ENCODE measurements at regions not wholly inside any gene's neighbourhood (a gene's known extent, or its start where the extent isn't known, plus 50 kb on each side); places are given as distances from the start of the nearest gene placed in this dataset.

DNA sequence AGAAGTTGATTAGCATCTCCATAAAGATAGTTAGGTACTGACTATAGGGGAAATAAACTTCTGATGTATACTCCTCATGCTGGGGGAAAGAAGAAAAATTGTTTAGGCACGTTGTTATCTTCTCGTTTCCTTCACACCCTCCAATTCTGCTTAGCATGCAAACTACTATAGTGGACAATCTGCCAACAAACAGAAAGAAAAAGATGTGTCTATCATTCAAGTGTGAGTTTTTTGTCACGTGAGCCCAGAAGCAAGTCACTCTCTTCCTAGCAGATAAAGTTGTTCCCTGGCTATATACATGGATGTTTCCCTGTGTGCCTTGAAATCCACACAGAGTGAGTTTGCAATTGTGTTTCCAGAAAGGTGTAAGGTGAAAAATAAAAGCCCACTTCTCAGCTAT, 318.4 kb downstream of the CWC27 start:
- DNase-seq (ENCODE audit: low read depth) = no peak
- TF ChIP-seq, protein P1, sequence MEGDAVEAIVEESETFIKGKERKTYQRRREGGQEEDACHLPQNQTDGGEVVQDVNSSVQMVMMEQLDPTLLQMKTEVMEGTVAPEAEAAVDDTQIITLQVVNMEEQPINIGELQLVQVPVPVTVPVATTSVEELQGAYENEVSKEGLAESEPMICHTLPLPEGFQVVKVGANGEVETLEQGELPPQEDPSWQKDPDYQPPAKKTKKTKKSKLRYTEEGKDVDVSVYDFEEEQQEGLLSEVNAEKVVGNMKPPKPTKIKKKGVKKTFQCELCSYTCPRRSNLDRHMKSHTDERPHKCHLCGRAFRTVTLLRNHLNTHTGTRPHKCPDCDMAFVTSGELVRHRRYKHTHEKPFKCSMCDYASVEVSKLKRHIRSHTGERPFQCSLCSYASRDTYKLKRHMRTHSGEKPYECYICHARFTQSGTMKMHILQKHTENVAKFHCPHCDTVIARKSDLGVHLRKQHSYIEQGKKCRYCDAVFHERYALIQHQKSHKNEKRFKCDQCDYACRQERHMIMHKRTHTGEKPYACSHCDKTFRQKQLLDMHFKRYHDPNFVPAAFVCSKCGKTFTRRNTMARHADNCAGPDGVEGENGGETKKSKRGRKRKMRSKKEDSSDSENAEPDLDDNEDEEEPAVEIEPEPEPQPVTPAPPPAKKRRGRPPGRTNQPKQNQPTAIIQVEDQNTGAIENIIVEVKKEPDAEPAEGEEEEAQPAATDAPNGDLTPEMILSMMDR (IDR thresholded peaks at IDR 0.05; ENCODE audit: insufficient read depth, low read depth, low read length) = no peak
- H3K4me3 ChIP-seq (ENCODE audit: low read depth, low read length) = no peak overlapping the region

DNA sequence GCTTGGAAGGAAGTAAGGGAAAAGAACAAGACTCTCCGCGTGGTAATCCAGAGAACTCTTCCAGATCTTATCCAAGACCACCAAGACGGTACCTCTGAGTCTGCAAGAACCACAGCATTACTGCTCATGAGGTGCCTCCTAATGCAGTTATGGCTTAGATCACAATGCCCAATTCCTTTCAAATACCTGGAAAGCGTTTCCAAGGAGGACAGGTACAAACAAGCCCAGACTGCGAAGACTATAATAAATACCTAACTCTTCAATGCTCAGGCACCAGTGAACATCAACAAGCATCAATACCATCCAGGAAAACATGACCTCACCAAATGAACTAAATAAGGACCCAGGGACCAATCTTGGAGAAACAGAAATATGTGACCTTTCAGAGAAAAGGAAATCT, 325.5 kb downstream of the CWC27 start:
- H3K4me3 ChIP-seq (ENCODE audit: low read depth, low read length) = no peak overlapping the region

DNA sequence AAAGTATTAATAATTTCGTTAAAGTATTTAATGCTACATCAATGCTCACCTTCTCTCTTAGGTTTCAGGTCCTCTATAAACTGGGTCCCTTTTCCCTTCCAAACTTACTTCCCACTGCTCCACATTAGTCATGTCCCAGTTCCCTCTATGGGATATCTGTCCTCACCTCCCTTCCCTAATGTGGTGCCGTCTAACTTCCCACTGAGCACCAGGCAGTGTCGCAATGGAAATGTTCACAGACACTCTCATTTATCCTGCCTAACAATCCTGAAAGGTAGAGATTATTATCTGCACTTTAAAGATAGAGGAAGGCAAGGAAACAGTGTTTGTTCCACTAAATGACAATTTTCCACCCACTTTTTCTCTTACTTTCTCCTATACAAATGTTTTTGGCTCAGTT, 329.7 kb downstream of the CWC27 start:
- TF ChIP-seq, protein P1 (IDR thresholded peaks at IDR 0.05; ENCODE audit: insufficient read depth, low read depth, low read length) = no peak
- DNase-seq (ENCODE audit: low read depth) = no peak
- no peak overlapping the region for H3K4me3 ChIP-seq (ENCODE audit: low read depth, low read length)

More for the DNA sequence above, 325.5 kb downstream of the CWC27 start:
- TF ChIP-seq, protein P1 (IDR thresholded peaks at IDR 0.05; ENCODE audit: insufficient read depth, low read depth, low read length) = no peak
- no peak for DNase-seq (ENCODE audit: low read depth)

All from fibroblast of villous mesenchyme (primary cell).